ENCODE measurements at regions not wholly inside any gene's neighbourhood (a gene's known extent, or its start where the extent isn't known, plus 50 kb on each side); places are given as distances from the start of the nearest gene placed in this dataset.

DNA sequence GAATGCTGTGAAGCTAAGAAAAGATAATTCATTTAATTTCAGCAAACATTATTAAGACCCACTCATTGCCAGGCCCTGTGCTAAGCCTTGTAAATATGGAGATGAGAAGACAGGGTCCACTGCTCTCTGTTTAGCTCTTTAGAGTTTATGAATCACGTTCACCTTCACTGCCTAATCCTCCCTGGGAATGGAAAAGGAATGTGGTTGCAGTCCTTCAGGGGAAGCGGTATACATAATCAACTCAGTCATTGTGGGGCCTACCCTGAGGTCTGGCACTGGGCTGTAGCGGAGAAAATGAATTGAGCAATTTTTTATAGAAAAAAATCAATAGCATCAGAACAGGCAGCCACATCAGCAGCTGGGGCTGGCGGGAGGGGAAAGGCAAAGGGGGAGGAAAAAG, 412.1 kb upstream of the NFIA start:
- TF ChIP-seq, protein P1, sequence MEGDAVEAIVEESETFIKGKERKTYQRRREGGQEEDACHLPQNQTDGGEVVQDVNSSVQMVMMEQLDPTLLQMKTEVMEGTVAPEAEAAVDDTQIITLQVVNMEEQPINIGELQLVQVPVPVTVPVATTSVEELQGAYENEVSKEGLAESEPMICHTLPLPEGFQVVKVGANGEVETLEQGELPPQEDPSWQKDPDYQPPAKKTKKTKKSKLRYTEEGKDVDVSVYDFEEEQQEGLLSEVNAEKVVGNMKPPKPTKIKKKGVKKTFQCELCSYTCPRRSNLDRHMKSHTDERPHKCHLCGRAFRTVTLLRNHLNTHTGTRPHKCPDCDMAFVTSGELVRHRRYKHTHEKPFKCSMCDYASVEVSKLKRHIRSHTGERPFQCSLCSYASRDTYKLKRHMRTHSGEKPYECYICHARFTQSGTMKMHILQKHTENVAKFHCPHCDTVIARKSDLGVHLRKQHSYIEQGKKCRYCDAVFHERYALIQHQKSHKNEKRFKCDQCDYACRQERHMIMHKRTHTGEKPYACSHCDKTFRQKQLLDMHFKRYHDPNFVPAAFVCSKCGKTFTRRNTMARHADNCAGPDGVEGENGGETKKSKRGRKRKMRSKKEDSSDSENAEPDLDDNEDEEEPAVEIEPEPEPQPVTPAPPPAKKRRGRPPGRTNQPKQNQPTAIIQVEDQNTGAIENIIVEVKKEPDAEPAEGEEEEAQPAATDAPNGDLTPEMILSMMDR (conservative IDR thresholded peaks at IDR 0.05): no peak
- H3K9me3 Mint-ChIP-seq: peaks cover 5% of the 10 kb centered on the region
- H3K27ac Mint-ChIP-seq: no peak overlapping the region
- peaks cover 4% of the 10 kb centered on the region for H3K27me3 Mint-ChIP-seq
- H3K4me1 Mint-ChIP-seq (ENCODE audit: unreplicated experiment): peaks cover 12% of the 10 kb centered on the region
- no peak for DNase-seq (ENCODE audit: extremely low spot score, unreplicated experiment)
- H3K36me3 Mint-ChIP-seq: no peaks in the 10 kb centered on the region
- no peak overlapping the region for H3K4me3 Mint-ChIP-seq

DNA sequence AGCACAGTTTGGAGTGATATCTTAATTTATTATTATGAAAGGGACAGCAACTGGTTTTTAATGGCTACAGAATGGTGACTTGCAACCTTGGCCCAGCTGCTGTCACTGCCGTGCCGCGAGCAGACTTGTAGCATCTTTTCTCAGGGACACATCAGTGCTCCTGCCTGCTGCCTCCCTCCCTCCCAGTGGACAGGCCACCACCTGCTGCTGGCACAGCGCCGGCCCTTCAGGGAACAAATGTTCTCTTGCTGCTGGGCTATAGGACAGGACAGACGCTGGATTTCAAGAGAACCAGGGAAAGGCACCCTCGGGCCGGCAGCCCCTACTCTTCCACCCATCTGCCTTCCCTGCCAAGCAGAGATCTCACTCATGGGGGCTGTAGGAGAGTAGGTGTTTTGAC, 413.8 kb upstream of the NFIA start:
- H3K36me3 Mint-ChIP-seq: no peaks in the 10 kb centered on the region
- H3K4me3 Mint-ChIP-seq: no peak overlapping the region
- peaks cover 12% of the 10 kb centered on the region for H3K4me1 Mint-ChIP-seq (ENCODE audit: unreplicated experiment)
- peaks cover 5% of the 10 kb centered on the region for H3K9me3 Mint-ChIP-seq
- no peak for DNase-seq (ENCODE audit: extremely low spot score, unreplicated experiment)
- peaks cover 2% of the 10 kb centered on the region for H3K27me3 Mint-ChIP-seq
- TF ChIP-seq, protein P1 (conservative IDR thresholded peaks at IDR 0.05): no peak
- no peak overlapping the region for H3K27ac Mint-ChIP-seq

DNA sequence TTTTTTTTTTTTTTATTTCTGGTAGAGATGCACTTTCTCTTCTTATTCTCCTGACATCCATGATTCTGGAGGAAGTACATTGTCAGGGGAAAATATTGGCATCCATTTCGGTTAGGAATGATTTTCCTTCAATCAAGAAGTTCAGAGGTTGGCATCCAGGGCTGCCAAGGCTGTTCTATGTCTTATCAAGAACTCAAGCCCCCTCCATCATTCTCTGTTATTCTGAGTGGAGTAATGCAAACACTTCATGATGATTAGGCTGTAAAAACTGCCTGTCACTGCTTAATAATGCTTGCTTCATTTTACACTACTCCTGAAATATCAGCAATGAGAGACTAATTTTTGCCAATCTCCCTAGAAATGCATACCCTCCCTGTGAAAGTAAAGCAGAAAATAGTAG, 417.1 kb upstream of the NFIA start:
- peaks cover 1% of the 10 kb centered on the region for H3K9me3 Mint-ChIP-seq
- TF ChIP-seq, protein P1 (conservative IDR thresholded peaks at IDR 0.05): no peak
- H3K27ac Mint-ChIP-seq: no peak overlapping the region
- peaks cover 5% of the 10 kb centered on the region for H3K27me3 Mint-ChIP-seq
- H3K36me3 Mint-ChIP-seq: no peaks in the 10 kb centered on the region
- no peak overlapping the region for H3K4me3 Mint-ChIP-seq
- DNase-seq (ENCODE audit: extremely low spot score, unreplicated experiment): no peak
- H3K4me1 Mint-ChIP-seq (ENCODE audit: unreplicated experiment): peaks cover 8% of the 10 kb centered on the region

DNA sequence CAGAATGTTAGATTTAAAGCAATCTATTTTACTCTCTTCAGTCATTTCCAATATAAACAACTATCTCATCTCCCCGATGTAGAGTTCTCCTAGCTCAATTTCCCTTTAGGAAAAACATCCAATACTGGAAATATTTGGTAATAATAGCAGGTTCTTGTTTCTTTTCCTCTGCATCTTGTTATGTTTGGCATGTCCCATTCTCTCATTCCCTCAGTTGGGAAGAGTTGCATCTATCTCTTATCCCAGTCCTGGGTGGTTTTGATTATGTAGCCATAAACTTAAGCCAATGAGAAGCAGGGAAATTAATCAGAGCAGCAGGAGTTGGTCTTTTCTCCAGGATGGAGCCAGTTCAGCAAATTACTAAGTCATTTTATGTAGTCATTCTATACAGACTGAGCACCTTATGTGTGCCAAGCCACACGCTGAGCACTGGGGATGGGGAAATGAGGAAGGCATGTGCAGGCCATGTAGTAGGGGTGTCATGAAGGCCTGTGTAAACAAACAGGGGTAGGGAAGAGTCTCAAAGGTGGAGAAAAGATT, 418.2 kb upstream of the NFIA start:
- Mint-ChIP-seq H3K27ac (no peak overlapping the region), H3K4me3 (no peak overlapping the region), H3K4me1 (ENCODE audit: unreplicated experiment) (peaks cover 6% of the 10 kb centered on the region), H3K27me3 (peaks cover 5% of the 10 kb centered on the region), H3K9me3 (no peaks in the 10 kb centered on the region), H3K36me3 (no peaks in the 10 kb centered on the region)
- DNase-seq (ENCODE audit: extremely low spot score, unreplicated experiment): no peak
- TF ChIP-seq, protein P1 (conservative IDR thresholded peaks at IDR 0.05): no peak

DNA sequence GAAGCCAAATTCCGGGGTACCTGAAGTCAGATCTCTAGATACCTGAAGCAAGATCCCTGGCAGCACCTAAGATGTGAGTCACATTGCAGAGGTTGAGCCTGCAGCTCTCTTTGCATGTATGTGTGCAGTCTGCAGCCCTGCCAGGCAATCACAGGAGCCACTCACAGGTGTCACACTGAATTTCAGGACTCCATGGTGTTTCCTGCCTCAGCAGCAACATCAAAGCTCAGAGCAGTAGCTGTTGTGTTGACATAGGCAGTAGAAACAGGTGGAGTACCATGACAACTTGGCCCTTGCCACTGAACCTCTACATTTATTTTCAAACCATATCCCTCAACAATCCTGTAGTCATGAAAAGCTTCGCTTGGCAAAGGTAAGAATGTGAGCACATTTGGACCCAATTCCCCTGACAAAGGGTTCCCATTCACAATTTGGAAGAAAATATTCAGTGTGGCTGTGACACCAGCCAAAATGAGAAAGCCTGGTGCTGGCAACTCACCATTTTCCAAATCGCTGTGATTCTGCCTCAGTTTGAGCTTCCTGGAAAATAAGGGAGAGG, 419.8 kb upstream of the NFIA start:
- peaks cover 9% of the 10 kb centered on the region for H3K27me3 Mint-ChIP-seq
- no peaks in the 10 kb centered on the region for H3K36me3 Mint-ChIP-seq
- no peak for DNase-seq (ENCODE audit: extremely low spot score, unreplicated experiment)

More for the DNA sequence above, 419.8 kb upstream of the NFIA start:
- Mint-ChIP-seq H3K4me3 (no peak overlapping the region), H3K4me1 (ENCODE audit: unreplicated experiment) (peaks cover 6% of the 10 kb centered on the region), H3K9me3 (no peaks in the 10 kb centered on the region), H3K27ac (no peak overlapping the region)
- TF ChIP-seq, protein P1 (conservative IDR thresholded peaks at IDR 0.05): no peak
